Glomerular visceral epithelial cell (primary cell): ENCODE measurements at regions not wholly inside any gene's neighbourhood (a gene's known extent, or its start where the extent isn't known, plus 50 kb on each side); places are given as distances from the start of the nearest gene placed in this dataset.

Source experiments
- DNase-seq: peaks from one replicate; pipeline ENCODE4 v3.0.0-alpha.2; 2016; ENCODE audit errors: extremely low spot score

- DNase-seq = no peak
Measured at GRCh38 chr1:56356376-56356990, 222.9 kb downstream of the PLPP3 start.

- no peak for DNase-seq
Measured at GRCh38 chr1:56355918-56356317, 223.4 kb downstream of the PLPP3 start.

- no peak for DNase-seq
Measured at GRCh38 chr1:56355422-56355821, 223.9 kb downstream of the PLPP3 start.

GRCh38 chr1:56345831-56346230 lies 233.5 kb downstream of the PLPP3 start:
- DNase-seq = no peak

- no peak for DNase-seq
Measured at GRCh38 chr1:56340977-56341376, 238.4 kb downstream of the PLPP3 start.

- no peak for DNase-seq
Measured at GRCh38 chr1:56339786-56340465, 239.4 kb downstream of the PLPP3 start.

- no peak for DNase-seq
Measured at GRCh38 chr1:56339093-56339492, 240.3 kb downstream of the PLPP3 start.

GRCh38 chr1:56336982-56337381 lies 242.4 kb downstream of the PLPP3 start:
- no peak for DNase-seq

- DNase-seq = no peak
Measured at GRCh38 chr1:56335394-56335793, 244.0 kb downstream of the PLPP3 start.

GRCh38 chr1:56334047-56334446 lies 245.3 kb downstream of the PLPP3 start:
- no peak for DNase-seq

GRCh38 chr1:56333461-56333860 lies 245.9 kb downstream of the PLPP3 start:
- no peak for DNase-seq

- peak; percentile 7 for DNase-seq
Measured at GRCh38 chr1:56331892-56332567, 247.3 kb downstream of the PLPP3 start.

GRCh38 chr1:56331207-56331891 lies 248.0 kb downstream of the PLPP3 start:
- DNase-seq = no peak

GRCh38 chr1:56330391-56331026 lies 248.9 kb downstream of the PLPP3 start:
- peak; percentile 43 for DNase-seq

- no peak for DNase-seq
Measured at GRCh38 chr1:56329970-56330369, 249.4 kb downstream of the PLPP3 start.

GRCh38 chr1:56327195-56327594 lies 252.2 kb downstream of the PLPP3 start:
- no peak for DNase-seq

- no peak for DNase-seq
Measured at GRCh38 chr1:56326056-56326455, 253.3 kb downstream of the PLPP3 start.

GRCh38 chr1:56324504-56324903 lies 254.9 kb downstream of the PLPP3 start:
- no peak for DNase-seq

- DNase-seq = no peak
Measured at GRCh38 chr1:56322211-56322610, 257.2 kb downstream of the PLPP3 start.

- DNase-seq = no peak
Measured at GRCh38 chr1:56321150-56321490, 258.2 kb downstream of the PLPP3 start.

GRCh38 chr1:56320464-56321149 lies 258.8 kb downstream of the PLPP3 start:
- DNase-seq = no peak

- no peak for DNase-seq
Measured at GRCh38 chr1:56317722-56318121, 261.6 kb downstream of the PLPP3 start.
